BJ (cell line): ENCODE measurements at regions not wholly inside any gene's neighbourhood (a gene's known extent, or its start where the extent isn't known, plus 50 kb on each side); places are given as distances from the start of the nearest gene placed in this dataset.

Source experiments
- CTCF ChIA-PET: fragments of 350-600 bp; formaldehyde crosslinking; extraction: SDS; loops from one replicate; lab custom pipeline; 2021; ENCODE audit warnings: antibody characterized with exemption, inconsistent platforms; lab: Yijun Ruan, JAX
- POLR2A ChIA-PET: fragments of 300-600 bp; sonication (Branson Sonifier 250); formaldehyde crosslinking; extraction: SDS; loops from one replicate; lab custom pipeline; 2021; ENCODE audit warnings: antibody characterized with exemption; lab: Charles Lee
- DNase-seq: peaks from one replicate; pipeline ENCODE4 v3.0.0-alpha.2; 2011; ENCODE audit warnings: low read depth
- H3K27me3 ChIP-seq: 2 replicates; pipeline ENCODE4 v1.6.0; 2011; ENCODE audit warnings: low read length; ENCODE audit not compliant: control insufficient read depth, insufficient read depth
- H3K36me3 ChIP-seq: 2 replicates; pipeline ENCODE4 v1.5.1; 2011; ENCODE audit warnings: low read length; ENCODE audit not compliant: control insufficient read depth, insufficient read depth
- H3K4me3 ChIP-seq: 2 replicates; pipeline ENCODE4 v1.5.1; 2011; ENCODE audit warnings: low read depth, mild to moderate bottlenecking, control low read depth, low read length
- TF ChIP-seq, protein P1 (sequence below): IDR thresholded peaks from 2 replicates; pipeline ENCODE4 v1.5.1; 2011; ENCODE audit warnings: low read depth, mild to moderate bottlenecking, control low read depth, inconsistent platforms, low read length, moderate library complexity; ENCODE audit not compliant: insufficient read depth

GRCh38 chr21:15273244-15273643 lies 208.4 kb upstream of the NRIP1 start:
- H3K4me3 ChIP-seq, result no peak overlapping the region
- no peaks in the 10 kb centered on the region for H3K27me3 ChIP-seq
- no peak for DNase-seq
- TF ChIP-seq, protein P1, sequence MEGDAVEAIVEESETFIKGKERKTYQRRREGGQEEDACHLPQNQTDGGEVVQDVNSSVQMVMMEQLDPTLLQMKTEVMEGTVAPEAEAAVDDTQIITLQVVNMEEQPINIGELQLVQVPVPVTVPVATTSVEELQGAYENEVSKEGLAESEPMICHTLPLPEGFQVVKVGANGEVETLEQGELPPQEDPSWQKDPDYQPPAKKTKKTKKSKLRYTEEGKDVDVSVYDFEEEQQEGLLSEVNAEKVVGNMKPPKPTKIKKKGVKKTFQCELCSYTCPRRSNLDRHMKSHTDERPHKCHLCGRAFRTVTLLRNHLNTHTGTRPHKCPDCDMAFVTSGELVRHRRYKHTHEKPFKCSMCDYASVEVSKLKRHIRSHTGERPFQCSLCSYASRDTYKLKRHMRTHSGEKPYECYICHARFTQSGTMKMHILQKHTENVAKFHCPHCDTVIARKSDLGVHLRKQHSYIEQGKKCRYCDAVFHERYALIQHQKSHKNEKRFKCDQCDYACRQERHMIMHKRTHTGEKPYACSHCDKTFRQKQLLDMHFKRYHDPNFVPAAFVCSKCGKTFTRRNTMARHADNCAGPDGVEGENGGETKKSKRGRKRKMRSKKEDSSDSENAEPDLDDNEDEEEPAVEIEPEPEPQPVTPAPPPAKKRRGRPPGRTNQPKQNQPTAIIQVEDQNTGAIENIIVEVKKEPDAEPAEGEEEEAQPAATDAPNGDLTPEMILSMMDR, result no peak
- ChIA-PET POLR2A (no interaction called here), CTCF (no interaction called here)
- H3K36me3 ChIP-seq, result no peaks in the 10 kb centered on the region

GRCh38 chr21:15274701-15275485 lies 210.1 kb upstream of the NRIP1 start:
- ChIA-PET POLR2A (no interaction called here), CTCF (no interaction called here)
- DNase-seq, result no peak
- Histone ChIP-seq H3K27me3 (no peaks in the 10 kb centered on the region), H3K36me3 (no peaks in the 10 kb centered on the region), H3K4me3 (no peak overlapping the region)
- TF ChIP-seq, protein P1, result no peak

- Histone ChIP-seq H3K36me3 (no peaks in the 10 kb centered on the region), H3K27me3 (no peaks in the 10 kb centered on the region), H3K4me3 (no peak overlapping the region)
- TF ChIP-seq, protein P1, result no peak
- DNase-seq, result no peak
- ChIA-PET POLR2A (no interaction called here), CTCF (no interaction called here)
Observed at GRCh38 chr21:15275615-15276235, 210.9 kb upstream of the NRIP1 start.

DNA sequence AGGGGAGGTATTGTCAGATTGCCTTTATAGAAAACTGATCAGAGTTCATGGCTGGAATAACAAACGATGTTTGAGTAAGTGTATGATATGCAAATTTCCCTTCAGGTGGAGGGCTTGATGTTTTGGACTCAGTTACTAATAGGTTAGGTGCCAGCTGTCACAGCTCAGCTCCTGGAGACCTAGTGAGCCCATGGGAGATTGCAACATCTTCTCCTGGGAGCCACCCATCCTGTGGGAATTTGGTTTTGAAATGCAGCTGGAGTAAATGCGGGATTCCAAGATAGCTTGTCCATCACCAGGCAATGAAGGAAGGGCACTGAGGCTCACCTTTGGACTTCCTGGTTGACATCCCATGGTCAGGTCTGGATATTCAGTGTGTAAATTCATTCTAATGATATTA lies 211.4 kb upstream of the NRIP1 start:
- POLR2A ChIA-PET, result no interaction called here
- CTCF ChIA-PET, result no interaction called here
- DNase-seq, result no peak
- no peak overlapping the region for H3K4me3 ChIP-seq
- 0 out of 2 replicates have a peak, but pooled peaks cover 1% of the 10 kb centered on the region for H3K27me3 ChIP-seq
- no peaks in the 10 kb centered on the region for H3K36me3 ChIP-seq
- TF ChIP-seq, protein P1, result no peak

DNA sequence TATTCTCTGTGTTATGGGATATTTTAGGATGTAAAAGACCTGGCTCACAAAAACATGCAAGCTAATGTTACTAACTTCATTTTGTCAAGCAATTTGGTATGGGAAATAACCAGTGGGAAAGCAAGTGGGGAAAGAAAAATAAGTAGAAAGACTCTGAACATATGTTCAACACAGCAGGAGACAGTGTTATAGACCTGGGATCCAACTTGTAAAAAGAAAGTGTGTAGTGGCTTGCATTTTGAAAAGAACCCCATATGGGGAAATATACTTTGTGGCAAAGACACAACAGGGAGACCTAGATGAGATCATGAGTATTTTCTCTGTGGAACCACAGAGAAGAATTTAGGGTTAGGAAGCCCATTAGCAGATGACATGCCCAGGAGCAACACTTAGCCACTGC lies 212.7 kb upstream of the NRIP1 start:
- ChIA-PET CTCF (no interaction called here), POLR2A (interaction anchor here (0.7 kb wide), 1 partner anchor 17 kb away, joined by 4 read pairs; no protein-coding TSS in a partner anchor)
- Histone ChIP-seq H3K36me3 (no peaks in the 10 kb centered on the region), H3K27me3 (0 out of 2 replicates have a peak, but pooled peaks cover 1% of the 10 kb centered on the region), H3K4me3 (no peak overlapping the region)
- TF ChIP-seq, protein P1, result no peak
- no peak for DNase-seq
